ENCODE measurements at regions not wholly inside any gene's neighbourhood (a gene's known extent, or its start where the extent isn't known, plus 50 kb on each side); places are given as distances from the start of the nearest gene placed in this dataset.
A peak's percentile ranks its signal among the peaks of the same experiment; 100 is the strongest.

GRCh38 chr15:79184465-79184892, 93.9 kb upstream of the RASGRF1 start:
- DNase-seq = peak; percentile 50 to 54

GRCh38 chr15:79180318-79180717, 89.7 kb upstream of the RASGRF1 start:
- DNase-seq = no peak

- DNase-seq = no peak
These were observed 89.0 kb upstream of the RASGRF1 start for GRCh38 chr15:79179597-79179996.

- DNase-seq = no peak
These were observed 88.6 kb upstream of the RASGRF1 start for GRCh38 chr15:79179108-79179561.

- no peak for DNase-seq
These were observed 88.0 kb upstream of the RASGRF1 start for GRCh38 chr15:79178594-79178993.

GRCh38 chr15:79176151-79176550, 85.6 kb upstream of the RASGRF1 start:
- DNase-seq = no peak

- DNase-seq = no peak
These were observed 82.4 kb upstream of the RASGRF1 start for GRCh38 chr15:79172801-79173460.

GRCh38 chr15:79172032-79172481, 81.5 kb upstream of the RASGRF1 start:
- no peak for DNase-seq

- DNase-seq = no peak
These were observed 80.9 kb upstream of the RASGRF1 start for GRCh38 chr15:79171320-79172031.

GRCh38 chr15:79170256-79170664, 79.7 kb upstream of the RASGRF1 start:
- no peak for DNase-seq

- no peak for DNase-seq
These were observed 79.0 kb upstream of the RASGRF1 start for GRCh38 chr15:79169526-79170133.

GRCh38 chr15:79168922-79169456, 78.4 kb upstream of the RASGRF1 start:
- DNase-seq = no peak

- DNase-seq = no peak
These were observed 77.2 kb upstream of the RASGRF1 start for GRCh38 chr15:79167776-79168175.

- DNase-seq = no peak
These were observed 75.9 kb upstream of the RASGRF1 start for GRCh38 chr15:79166311-79166955.

GRCh38 chr15:79164465-79164864, 73.9 kb upstream of the RASGRF1 start:
- no peak for DNase-seq

GRCh38 chr15:79164043-79164442, 73.5 kb upstream of the RASGRF1 start:
- no peak for DNase-seq

- no peak for DNase-seq
These were observed 72.8 kb upstream of the RASGRF1 start for GRCh38 chr15:79163395-79163794.

GRCh38 chr15:79161837-79162508, 71.4 kb upstream of the RASGRF1 start:
- DNase-seq = no peak

- no peak for DNase-seq
These were observed 69.6 kb upstream of the RASGRF1 start for GRCh38 chr15:79160211-79160610.

- DNase-seq = no peak
These were observed 67.3 kb upstream of the RASGRF1 start for GRCh38 chr15:79157631-79158592.

- DNase-seq = no peak
These were observed 66.3 kb upstream of the RASGRF1 start for GRCh38 chr15:79156704-79157375.

All from CD4-positive, alpha-beta T cell treated with Interleukin-1 beta for 1 hour (primary cell).